Mesodermal cell (in vitro differentiated cells): ENCODE measurements at regions not wholly inside any gene's neighbourhood (a gene's known extent, or its start where the extent isn't known, plus 50 kb on each side); places are given as distances from the start of the nearest gene placed in this dataset.

Source experiments
- H3K27ac ChIP-seq: 2 replicates; pipeline ENCODE4 v1.7.0; 2013; ENCODE audit warnings: mild to moderate bottlenecking, low read depth, low read length, moderate library complexity; ENCODE audit not compliant: severe bottlenecking
- H3K36me3 ChIP-seq: 2 replicates; pipeline ENCODE4 v1.7.1; 2013; ENCODE audit warnings: mild to moderate bottlenecking, low read length, moderate library complexity; ENCODE audit not compliant: control insufficient read depth, insufficient read depth
- H3K4me1 ChIP-seq: one replicate; pipeline ENCODE4 v1.7.1; 2013; ENCODE audit warnings: mild to moderate bottlenecking, low read length; ENCODE audit not compliant: insufficient read depth, control insufficient read depth, poor library complexity, severe bottlenecking
- H3K4me3 ChIP-seq: 2 replicates; pipeline ENCODE4 v1.7.0; 2013; ENCODE audit warnings: low read length, control low read depth, mild to moderate bottlenecking; ENCODE audit not compliant: insufficient read depth, poor library complexity, severe bottlenecking; ENCODE audit errors: extremely low read depth
- H3K9me3 ChIP-seq: 2 replicates; pipeline ENCODE4 v1.7.1; 2013; ENCODE audit warnings: mild to moderate bottlenecking, low read length, moderate library complexity; ENCODE audit not compliant: control insufficient read depth
- WGBS, 2 experiments: methylation state at CpG; one replicate each; pipeline ENCODE4 v1.1.5; 2013; ENCODE audit warnings: missing lambda C conversion rate in 2 of 2; ENCODE audit not compliant: insufficient coverage in 2 of 2; 5-methylcytosine and 5-hydroxymethylcytosine counted together

DNA sequence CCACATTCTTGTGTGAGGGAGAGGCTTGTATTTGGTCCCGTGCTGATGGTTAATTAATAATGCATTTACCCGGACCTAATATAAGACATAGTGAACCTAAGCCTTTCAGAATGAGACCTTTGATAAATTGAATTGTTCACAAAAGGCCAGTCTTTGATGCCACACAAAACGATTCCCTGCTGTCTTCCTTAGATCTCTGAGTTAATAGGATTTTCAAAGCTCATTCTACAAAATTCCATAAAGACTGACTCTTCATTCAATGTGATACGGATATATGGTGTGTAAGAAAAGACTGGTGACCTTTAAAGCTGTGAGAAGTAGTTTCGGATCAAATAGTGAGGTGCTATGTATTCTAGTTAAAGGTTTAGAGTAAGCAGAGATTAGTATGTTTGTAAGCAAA is 254.3 kb downstream of the PDHA2 start:
- no peak overlapping the region for H3K27ac ChIP-seq

DNA sequence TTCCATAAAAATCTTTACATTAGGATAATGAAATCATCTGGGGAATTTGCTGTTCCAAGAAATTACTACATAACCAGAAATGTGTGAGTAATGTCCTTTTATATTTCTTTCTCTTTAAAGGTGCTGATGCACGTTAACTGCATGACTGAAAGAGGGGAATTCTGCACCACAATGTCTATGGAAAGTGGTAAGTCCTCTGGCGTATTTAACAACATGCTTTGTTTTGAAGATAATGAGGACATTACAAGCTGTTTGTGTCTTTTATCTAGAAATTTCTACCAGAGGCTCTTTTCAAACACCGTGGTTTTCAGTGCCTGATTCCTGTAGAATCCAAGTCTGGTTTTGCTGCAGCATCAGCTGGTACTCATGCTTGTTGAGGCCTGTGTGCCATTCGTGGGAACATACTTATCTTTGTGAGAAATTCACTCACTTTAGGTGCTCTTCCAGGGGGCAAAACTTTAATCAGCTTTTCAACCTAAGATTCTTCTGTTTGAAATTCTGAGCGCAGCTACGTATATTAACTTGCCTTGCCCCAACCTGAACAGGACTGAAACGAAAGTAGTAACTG is 257.2 kb downstream of the PDHA2 start:
- no peaks in the 10 kb centered on the region for H3K4me1 ChIP-seq
- H3K36me3 ChIP-seq: no peaks in the 10 kb centered on the region
- H3K9me3 ChIP-seq: no peaks in the 10 kb centered on the region
- 58 to 68% methylated on average over 3 to 4 of the region's 7 CpGs for WGBS, 2 experiments
- no peak overlapping the region for H3K4me3 ChIP-seq
- H3K27ac ChIP-seq: no peak overlapping the region

More for the DNA sequence above, 254.3 kb downstream of the PDHA2 start:
- H3K4me3 ChIP-seq: no peak overlapping the region
- H3K9me3 ChIP-seq: no peaks in the 10 kb centered on the region
- no peaks in the 10 kb centered on the region for H3K4me1 ChIP-seq
- WGBS, 2 experiments: 87 to 100% methylated on average over 2 to 4 of the region's 5 CpGs
- H3K36me3 ChIP-seq: no peaks in the 10 kb centered on the region

DNA sequence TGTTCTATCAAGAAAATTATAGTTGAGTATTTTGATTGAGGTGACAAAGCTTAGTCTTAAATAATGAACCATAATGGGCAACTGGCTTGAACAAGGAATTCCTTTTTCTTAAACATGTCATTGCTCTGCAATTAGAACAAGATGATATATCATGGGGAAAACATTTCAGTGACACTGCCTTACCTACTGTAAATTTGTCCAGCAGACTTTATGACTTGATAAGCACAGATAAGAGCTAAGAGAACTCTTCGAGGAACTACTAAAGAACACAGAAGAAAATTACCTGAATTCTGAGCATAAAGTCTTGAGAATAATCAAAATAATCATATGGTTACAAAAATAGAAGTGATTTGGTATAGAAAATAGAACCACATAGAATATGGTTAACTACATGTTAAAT is 257.8 kb downstream of the PDHA2 start:
- Histone ChIP-seq H3K36me3 (no peaks in the 10 kb centered on the region), H3K27ac (no peak overlapping the region), H3K9me3 (no peaks in the 10 kb centered on the region), H3K4me3 (no peak overlapping the region), H3K4me1 (peaks cover 4% of the 10 kb centered on the region)
- WGBS, 2 experiments: no CpG with 5 or more reads among the region's 1 CpG

DNA sequence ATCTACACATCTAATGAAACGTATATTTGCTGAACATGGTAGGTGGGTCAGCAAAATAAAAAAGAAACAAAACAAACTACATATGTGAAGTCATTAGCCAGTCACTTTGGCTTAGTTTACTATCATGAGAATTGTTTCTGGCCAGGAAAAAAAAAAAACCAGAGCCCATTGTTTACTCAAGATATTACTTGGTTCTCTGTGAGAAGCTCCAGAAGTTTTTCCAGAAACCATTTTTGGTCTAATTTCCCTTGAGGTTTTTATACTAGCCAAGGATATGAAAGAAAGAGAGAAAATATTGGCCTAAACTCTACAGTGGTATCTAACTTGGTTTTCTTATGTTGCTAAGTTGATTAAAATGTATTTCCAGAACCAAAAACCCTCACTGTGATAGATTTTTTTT is 259.1 kb downstream of the PDHA2 start:
- no peaks in the 10 kb centered on the region for H3K9me3 ChIP-seq
- H3K4me3 ChIP-seq: no peak overlapping the region
- no peaks in the 10 kb centered on the region for H3K36me3 ChIP-seq
- no peak overlapping the region for H3K27ac ChIP-seq
- WGBS, 2 experiments: no CpG with 5 or more reads among the region's 1 CpG
- H3K4me1 ChIP-seq: peaks cover 8% of the 10 kb centered on the region

DNA sequence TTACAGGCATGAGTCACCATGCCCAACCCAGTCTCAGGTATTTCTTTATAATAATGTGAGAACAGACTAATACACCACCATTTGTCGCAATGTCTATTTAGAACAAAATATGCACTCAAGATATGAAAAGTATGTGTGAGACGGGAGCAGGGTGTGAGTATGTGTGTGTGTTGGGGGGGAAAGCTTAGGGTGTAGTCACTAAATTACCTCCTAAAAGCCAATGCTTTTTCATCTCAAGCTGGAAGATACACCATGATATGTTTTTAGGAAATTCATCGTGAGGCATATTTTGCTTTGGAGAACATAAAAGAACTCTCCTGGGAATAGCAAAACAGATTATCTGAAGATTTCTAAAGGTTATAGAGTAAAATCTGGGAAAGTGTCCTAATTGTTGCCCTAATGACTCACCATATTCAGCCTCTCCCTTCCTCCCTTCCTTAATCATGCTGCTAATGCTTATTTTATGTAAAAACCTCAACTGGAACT is 262.7 kb downstream of the PDHA2 start:
- H3K4me1 ChIP-seq: peaks cover 8% of the 10 kb centered on the region
- H3K36me3 ChIP-seq: no peaks in the 10 kb centered on the region
- peak overlapping the region; percentile 67 for H3K27ac ChIP-seq
- WGBS, 2 experiments: 83% methylated on average over 1 of the region's 3 CpGs; no CpG with 5 or more reads in 1 of the 2 experiments
- H3K9me3 ChIP-seq: no peaks in the 10 kb centered on the region
- H3K4me3 ChIP-seq: no peak overlapping the region

DNA sequence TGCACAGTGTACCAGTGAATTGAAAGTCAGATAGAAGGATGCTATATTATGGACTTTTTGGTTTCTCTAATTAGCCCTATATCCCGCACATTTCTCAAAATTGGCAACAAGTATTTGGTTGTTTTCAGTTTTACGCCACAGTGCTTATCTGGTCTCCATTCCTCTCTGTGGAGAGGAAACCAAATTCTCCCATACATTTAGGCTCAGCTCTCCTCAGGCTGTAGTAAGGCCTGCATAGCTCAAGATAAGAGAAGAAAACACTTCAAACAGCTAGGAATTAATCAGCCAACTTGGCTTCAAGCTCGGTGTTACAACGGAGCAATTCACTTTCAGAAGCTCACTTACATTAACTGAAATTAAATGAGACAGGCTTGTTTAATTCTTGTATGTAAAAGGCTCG is 263.2 kb downstream of the PDHA2 start:
- no peak overlapping the region for H3K4me3 ChIP-seq
- no peaks in the 10 kb centered on the region for H3K36me3 ChIP-seq
- no peaks in the 10 kb centered on the region for H3K9me3 ChIP-seq
- peak overlapping the region; percentile 67 for H3K27ac ChIP-seq
- 73 to 80% methylated on average over 1 to 2 of the region's 5 CpGs for WGBS, 2 experiments
- H3K4me1 ChIP-seq: peaks cover 8% of the 10 kb centered on the region

DNA sequence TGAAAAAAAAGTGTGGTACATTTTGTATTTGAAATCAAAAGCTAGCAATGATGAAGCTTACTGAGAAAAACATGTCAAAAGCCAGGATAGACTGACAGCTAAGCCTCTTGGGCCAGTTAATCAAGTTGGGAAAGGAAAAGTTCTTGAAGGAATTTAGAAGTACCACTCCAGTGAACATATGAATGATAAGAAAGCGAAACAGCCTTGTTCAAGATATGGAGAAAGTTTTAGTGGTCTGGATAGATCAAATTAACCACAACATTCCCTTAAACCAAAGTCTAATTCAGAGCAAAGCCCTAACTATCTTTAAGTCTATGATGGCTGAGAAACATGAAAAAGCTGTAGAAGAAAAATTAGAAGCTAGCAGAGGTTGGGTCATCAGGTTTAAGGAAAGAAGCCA is 268.3 kb downstream of the PDHA2 start:
- WGBS, 2 experiments: no CpG with 5 or more reads among the region's 1 CpG
- H3K4me3 ChIP-seq: no peak overlapping the region
- no peaks in the 10 kb centered on the region for H3K9me3 ChIP-seq
- H3K27ac ChIP-seq: no peak overlapping the region
- H3K36me3 ChIP-seq: no peaks in the 10 kb centered on the region
- peaks cover under 1% of the 10 kb centered on the region for H3K4me1 ChIP-seq

DNA sequence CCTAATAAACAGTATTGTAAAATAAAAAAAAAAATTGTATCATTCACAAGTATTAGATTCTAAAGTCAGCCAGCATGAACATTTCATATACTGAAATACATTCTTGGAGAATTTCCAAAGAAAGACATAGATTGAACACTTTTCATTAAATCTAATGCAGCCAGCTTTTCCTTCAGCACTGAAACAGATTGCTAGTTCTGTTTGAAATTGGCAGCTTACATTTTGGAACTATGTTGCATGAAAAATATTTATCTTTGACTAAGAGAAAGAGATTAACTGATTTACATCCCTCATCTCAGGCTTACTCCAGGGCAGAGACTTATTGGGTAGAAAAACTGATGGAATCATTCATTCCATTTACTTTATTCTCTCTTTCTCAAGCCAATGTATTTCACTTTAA is 272.7 kb downstream of the PDHA2 start:
- H3K4me3 ChIP-seq: no peak overlapping the region
- H3K9me3 ChIP-seq: no peaks in the 10 kb centered on the region
- H3K4me1 ChIP-seq: no peaks in the 10 kb centered on the region
- no peaks in the 10 kb centered on the region for H3K36me3 ChIP-seq
- H3K27ac ChIP-seq: no peak overlapping the region

DNA sequence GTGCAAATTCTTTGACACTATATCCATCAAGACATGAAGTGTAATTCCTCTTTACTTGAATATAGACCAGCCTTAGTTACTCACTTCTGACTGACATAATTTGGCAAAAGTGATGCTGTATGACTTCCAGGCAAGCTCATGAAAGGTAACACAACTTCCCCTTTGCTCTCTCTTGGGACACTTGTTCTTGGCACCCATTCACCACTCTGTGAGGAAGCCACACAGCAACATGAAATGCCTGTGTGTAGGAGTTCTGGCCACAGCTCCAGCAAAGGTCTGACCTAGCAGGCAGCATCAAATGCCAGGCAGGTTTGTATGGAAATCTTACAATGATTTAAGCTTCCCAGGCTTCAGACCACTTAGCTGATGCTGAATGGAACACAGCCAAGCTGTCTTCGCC is 280.3 kb downstream of the PDHA2 start:
- WGBS, 2 experiments: no CpG with 5 or more reads among the region's 1 CpG
- Histone ChIP-seq H3K4me1 (no peaks in the 10 kb centered on the region), H3K4me3 (no peak overlapping the region), H3K36me3 (no peaks in the 10 kb centered on the region), H3K9me3 (no peaks in the 10 kb centered on the region), H3K27ac (no peak overlapping the region)

DNA sequence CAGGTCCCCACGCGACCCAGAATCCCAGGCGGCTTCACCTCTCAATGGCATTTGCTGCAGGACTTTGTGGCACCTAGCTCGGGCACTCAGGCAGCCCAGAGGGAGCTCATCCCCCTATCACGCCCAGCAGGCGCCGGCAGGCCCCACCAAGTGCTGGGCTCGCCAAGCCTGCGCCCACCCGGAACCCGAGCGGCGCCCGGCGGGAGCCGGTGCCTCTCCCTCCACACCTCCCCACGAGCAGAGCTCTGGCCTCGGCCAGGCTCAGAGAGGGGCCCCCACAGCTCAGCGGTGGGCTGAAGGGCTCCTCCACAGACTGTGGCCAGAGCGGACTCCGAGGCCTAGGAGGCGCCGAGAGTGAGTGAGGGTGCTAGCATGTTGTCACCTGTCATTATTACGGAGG is 286.3 kb downstream of the PDHA2 start:
- Histone ChIP-seq H3K4me3 (no peak overlapping the region), H3K9me3 (no peaks in the 10 kb centered on the region), H3K4me1 (no peaks in the 10 kb centered on the region), H3K27ac (no peak overlapping the region), H3K36me3 (no peaks in the 10 kb centered on the region)
- 96% methylated on average over 8 to 12 of the region's 24 CpGs for WGBS, 2 experiments

DNA sequence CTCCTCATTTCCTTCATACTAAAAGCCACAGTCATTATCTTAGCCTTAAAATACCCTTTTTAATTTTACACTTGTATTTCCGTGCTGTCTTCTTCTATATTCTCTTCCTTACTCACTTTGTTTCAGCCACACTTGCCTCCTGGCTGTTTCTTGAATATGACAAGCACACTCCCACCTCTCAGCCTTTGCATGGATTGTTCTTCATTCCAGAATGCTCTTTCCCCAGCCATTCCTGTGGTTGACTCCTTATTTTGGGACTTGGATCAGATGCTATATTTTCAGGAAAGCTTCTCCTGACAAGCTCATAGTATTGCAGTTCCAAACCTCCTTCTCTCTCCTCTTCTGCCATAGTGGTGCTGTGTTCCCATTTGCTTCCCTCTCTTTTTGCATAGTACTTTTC is 291.3 kb downstream of the PDHA2 start:
- Histone ChIP-seq H3K27ac (no peak overlapping the region), H3K4me3 (no peak overlapping the region), H3K36me3 (no peaks in the 10 kb centered on the region), H3K9me3 (no peaks in the 10 kb centered on the region), H3K4me1 (no peaks in the 10 kb centered on the region)
- 71% methylated on average over 1 of the region's 1 CpG; no CpG with 5 or more reads in 1 of the 2 experiments for WGBS, 2 experiments
